ENCODE measurements at regions not wholly inside any gene's neighbourhood (a gene's known extent, or its start where the extent isn't known, plus 50 kb on each side); places are given as distances from the start of the nearest gene placed in this dataset.
"Not testable (repeated sequence)": the region's sequence is repeated elsewhere in the genome, so short reads cannot be mapped to it uniquely, and the experiment has no call there.

DNA sequence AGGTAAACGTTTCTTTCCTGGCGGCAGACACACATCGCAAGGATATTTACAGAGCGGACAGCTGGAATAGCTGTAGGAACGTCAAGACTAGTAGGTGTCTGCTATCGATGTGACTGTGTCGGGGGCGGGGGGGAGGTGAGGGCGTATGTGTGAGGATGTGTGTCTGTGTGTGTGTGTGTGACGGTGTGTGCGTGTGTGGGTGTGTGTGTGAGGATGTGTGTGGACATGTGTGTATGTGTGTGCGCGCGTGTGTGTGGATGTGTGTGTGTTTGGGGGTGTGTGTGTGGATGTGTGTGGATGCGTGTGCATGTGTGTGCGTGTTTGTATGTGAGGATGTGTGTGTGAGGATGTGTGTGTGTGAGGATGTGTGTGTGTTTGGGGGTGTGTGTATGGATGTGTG, 55.4 kb downstream of the PNMA6F start:
- H3K4me1 ChIP-seq (ENCODE audit: insufficient read depth, low read length); H3K27ac ChIP-seq (ENCODE audit: low read depth, low read length); H3K4me3 ChIP-seq (ENCODE audit: low read length); H3K9me3 ChIP-seq (ENCODE audit: insufficient read depth, low read depth, low read length); H3K36me3 ChIP-seq (ENCODE audit: insufficient read depth, low read length); H3K27me3 ChIP-seq (ENCODE audit: insufficient read depth, low read length); H3K9ac ChIP-seq (ENCODE audit: low read depth, low read length): not testable (repeated sequence)
- 95% methylated on average over 5 of the region's 16 CpGs for WGBS

DNA sequence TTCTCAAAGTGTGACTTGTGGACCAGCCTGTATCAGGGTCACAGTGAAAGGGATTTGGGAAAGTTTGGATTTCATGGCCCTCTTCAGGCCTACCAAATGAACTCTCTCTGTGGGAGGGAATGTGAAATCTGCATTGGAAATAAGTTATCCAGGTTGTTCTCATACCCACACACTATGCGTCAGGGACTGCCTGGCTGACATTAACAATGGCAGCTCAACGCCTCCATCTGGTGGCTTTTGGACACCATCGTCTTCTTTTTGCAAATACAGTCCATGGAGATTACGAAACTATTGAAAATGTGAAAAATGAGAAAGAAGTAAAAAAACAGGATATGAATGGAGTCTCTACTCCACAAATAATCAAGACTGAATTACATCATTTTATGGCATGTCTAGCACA, 61.1 kb downstream of the PNMA6F start:
- no CpG with 5 or more reads among the region's 4 CpGs for WGBS
- not testable (repeated sequence) for H3K9ac ChIP-seq (ENCODE audit: low read depth, low read length); H3K4me1 ChIP-seq (ENCODE audit: insufficient read depth, low read length)

GRCh38 chrX:153253239-153253638, 68.3 kb downstream of the PNMA6F start:
- not testable (repeated sequence) for H3K4me1 ChIP-seq (ENCODE audit: insufficient read depth, low read length); H3K9me3 ChIP-seq (ENCODE audit: insufficient read depth, low read depth, low read length); H3K9ac ChIP-seq (ENCODE audit: low read depth, low read length); H3K27ac ChIP-seq (ENCODE audit: low read depth, low read length); H3K27me3 ChIP-seq (ENCODE audit: insufficient read depth, low read length); H3K4me3 ChIP-seq (ENCODE audit: low read length); H3K36me3 ChIP-seq (ENCODE audit: insufficient read depth, low read length)
- WGBS = no CpG with 5 or more reads among the region's 7 CpGs

More for the DNA sequence above, 61.1 kb downstream of the PNMA6F start:
- not testable (repeated sequence) for H3K27ac ChIP-seq (ENCODE audit: low read depth, low read length); H3K9me3 ChIP-seq (ENCODE audit: insufficient read depth, low read depth, low read length); H3K4me3 ChIP-seq (ENCODE audit: low read length); H3K36me3 ChIP-seq (ENCODE audit: insufficient read depth, low read length); H3K27me3 ChIP-seq (ENCODE audit: insufficient read depth, low read length)

DNA sequence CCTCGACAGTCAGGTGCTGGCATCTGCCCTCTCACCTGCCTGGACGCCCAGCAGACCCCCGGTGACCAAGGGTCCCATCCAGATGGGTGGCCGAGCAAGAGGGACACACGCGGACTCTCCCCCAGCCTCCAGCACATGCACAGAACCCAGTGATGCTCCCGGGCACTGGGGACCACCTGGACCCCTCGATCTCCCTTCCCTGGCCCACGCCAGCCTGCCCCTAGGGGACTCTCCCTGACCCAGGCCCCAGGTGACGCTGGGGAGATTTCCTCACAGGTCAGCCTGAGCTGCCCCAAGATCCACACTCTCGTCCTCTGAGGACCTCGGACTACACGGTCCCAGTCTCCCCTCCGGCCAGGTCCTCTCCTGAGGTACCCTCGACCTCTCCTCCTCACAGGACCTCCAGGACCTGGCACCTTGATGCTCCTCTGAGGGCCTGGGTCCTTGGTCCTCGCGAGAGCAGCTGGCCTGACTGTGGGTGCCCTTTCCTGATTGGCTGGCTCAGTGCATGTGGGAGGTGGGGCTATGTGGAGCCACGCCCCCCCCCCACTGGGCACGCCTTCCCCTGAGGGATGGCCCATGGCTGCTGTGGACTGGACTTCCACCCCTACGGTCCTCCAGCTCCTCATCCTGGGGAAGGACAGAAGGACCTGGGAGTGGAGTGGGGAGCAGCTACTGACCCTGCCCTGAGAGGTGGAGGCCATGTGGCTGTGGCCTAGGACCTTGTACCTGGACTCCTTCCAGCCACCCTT, 69.0 kb downstream of the PNMA6F start:
- not testable (repeated sequence) for H3K4me1 ChIP-seq (ENCODE audit: insufficient read depth, low read length); H3K9me3 ChIP-seq (ENCODE audit: insufficient read depth, low read depth, low read length); H3K27ac ChIP-seq (ENCODE audit: low read depth, low read length); H3K9ac ChIP-seq (ENCODE audit: low read depth, low read length); H3K36me3 ChIP-seq (ENCODE audit: insufficient read depth, low read length); H3K27me3 ChIP-seq (ENCODE audit: insufficient read depth, low read length); H3K4me3 ChIP-seq (ENCODE audit: low read length)
- 100% methylated on average over 3 of the region's 20 CpGs for WGBS

- not testable (repeated sequence) for H3K27me3 ChIP-seq (ENCODE audit: insufficient read depth, low read length); H3K4me1 ChIP-seq (ENCODE audit: insufficient read depth, low read length); H3K36me3 ChIP-seq (ENCODE audit: insufficient read depth, low read length); H3K4me3 ChIP-seq (ENCODE audit: low read length); H3K9me3 ChIP-seq (ENCODE audit: insufficient read depth, low read depth, low read length); H3K9ac ChIP-seq (ENCODE audit: low read depth, low read length); H3K27ac ChIP-seq (ENCODE audit: low read depth, low read length)
- no CpG with 5 or more reads among the region's 12 CpGs for WGBS
These were observed 69.6 kb downstream of the PNMA6F start for GRCh38 chrX:153251952-153252351.

DNA sequence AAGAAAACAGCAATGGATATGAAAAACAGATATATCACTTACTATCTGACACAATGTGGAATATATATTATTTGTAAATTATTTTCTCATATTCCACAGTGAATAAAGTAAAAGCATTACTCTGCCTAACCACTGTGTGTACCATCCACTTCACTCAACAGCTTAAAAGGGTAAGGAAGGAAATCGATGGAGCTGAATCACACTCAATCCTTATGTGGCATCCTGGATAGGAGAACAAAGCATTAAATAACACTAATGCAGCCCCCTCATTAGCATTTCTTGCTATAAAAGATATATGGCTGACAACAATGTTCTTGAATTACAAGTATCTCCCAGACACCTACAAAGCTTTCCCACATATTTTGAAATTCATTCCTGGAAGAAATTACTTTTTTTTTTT, 70.8 kb downstream of the PNMA6F start:
- H3K9me3 ChIP-seq (ENCODE audit: insufficient read depth, low read depth, low read length); H3K36me3 ChIP-seq (ENCODE audit: insufficient read depth, low read length); H3K27ac ChIP-seq (ENCODE audit: low read depth, low read length); H3K4me3 ChIP-seq (ENCODE audit: low read length); H3K27me3 ChIP-seq (ENCODE audit: insufficient read depth, low read length); H3K4me1 ChIP-seq (ENCODE audit: insufficient read depth, low read length); H3K9ac ChIP-seq (ENCODE audit: low read depth, low read length): not testable (repeated sequence)
- WGBS = no CpG with 5 or more reads among the region's 1 CpG

- Histone ChIP-seq H3K4me3 (ENCODE audit: low read length) (peak overlapping the region; percentile 41), H3K4me1 (ENCODE audit: insufficient read depth, low read length) (peaks cover 13% of the 10 kb centered on the region), H3K36me3 (ENCODE audit: insufficient read depth, low read length) (no peaks in the 10 kb centered on the region), H3K27ac (ENCODE audit: low read depth, low read length) (peak overlapping the region; percentile 63), H3K9me3 (ENCODE audit: insufficient read depth, low read depth, low read length) (no peaks in the 10 kb centered on the region), H3K27me3 (ENCODE audit: insufficient read depth, low read length) (no peaks in the 10 kb centered on the region), H3K9ac (ENCODE audit: low read depth, low read length) (peak overlapping the region; percentile 77)
- WGBS = 12% methylated on average over 4 of the region's 4 CpGs
These were observed 66.2 kb downstream of the MAGEA1 start for GRCh38 chrX:153245288-153245731.

- 79% methylated on average over 4 of the region's 5 CpGs for WGBS
- H3K9me3 ChIP-seq (ENCODE audit: insufficient read depth, low read depth, low read length) = no peaks in the 10 kb centered on the region
- peak overlapping the region; percentile 77; the same call in 1 of the 2 replicates for H3K9ac ChIP-seq (ENCODE audit: low read depth, low read length)
- no peaks in the 10 kb centered on the region for H3K27me3 ChIP-seq (ENCODE audit: insufficient read depth, low read length)
- peak overlapping the region; percentile 41 for H3K4me3 ChIP-seq (ENCODE audit: low read length)
- H3K36me3 ChIP-seq (ENCODE audit: insufficient read depth, low read length) = no peaks in the 10 kb centered on the region
- H3K4me1 ChIP-seq (ENCODE audit: insufficient read depth, low read length) = peaks cover 13% of the 10 kb centered on the region
- H3K27ac ChIP-seq (ENCODE audit: low read depth, low read length) = no peak overlapping the region; the same call in 1 of the 2 replicates
These were observed 65.7 kb downstream of the MAGEA1 start for GRCh38 chrX:153244767-153245166.

DNA sequence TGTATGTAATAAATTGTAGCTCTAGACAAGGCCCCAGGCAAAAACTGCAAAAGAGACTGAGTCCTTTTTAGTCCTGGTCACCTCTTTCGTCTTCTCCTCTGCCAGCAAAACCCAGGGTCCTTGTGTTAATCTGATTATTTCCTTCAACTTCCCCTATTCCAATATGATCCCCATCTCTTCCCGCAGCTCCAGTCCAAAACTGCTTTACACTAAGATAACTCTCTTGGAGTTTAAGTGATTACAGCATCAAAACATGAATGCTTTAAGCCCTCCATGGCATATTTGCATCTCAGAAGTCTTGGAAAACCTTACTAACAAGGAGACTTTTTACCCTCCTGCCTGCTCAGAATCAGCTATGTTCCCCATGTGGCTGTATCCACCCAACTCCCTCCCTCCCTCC, 59.3 kb downstream of the MAGEA1 start:
- Histone ChIP-seq H3K4me3 (ENCODE audit: low read length) (no peak overlapping the region), H3K36me3 (ENCODE audit: insufficient read depth, low read length) (no peaks in the 10 kb centered on the region), H3K27me3 (ENCODE audit: insufficient read depth, low read length) (no peaks in the 10 kb centered on the region), H3K9ac (ENCODE audit: low read depth, low read length) (no peak overlapping the region), H3K9me3 (ENCODE audit: insufficient read depth, low read depth, low read length) (no peaks in the 10 kb centered on the region), H3K4me1 (ENCODE audit: insufficient read depth, low read length) (no peaks in the 10 kb centered on the region), H3K27ac (ENCODE audit: low read depth, low read length) (no peak overlapping the region)
- 88% methylated on average over 2 of the region's 2 CpGs for WGBS

Measured in HUES64 (cell line).